AML-193 (cell line): ENCODE measurements at regions not wholly inside any gene's neighbourhood (a gene's known extent, or its start where the extent isn't known, plus 50 kb on each side); places are given as distances from the start of the nearest gene placed in this dataset.
"Not testable (repeated sequence)": the region's sequence is repeated elsewhere in the genome, so short reads cannot be mapped to it uniquely, and the experiment has no call there.

Experiments
- DNase-seq, 2 experiments: peaks; one replicate each; lab custom pipeline; 2025; lab: John Stamatoyannopoulos, UW

DNA sequence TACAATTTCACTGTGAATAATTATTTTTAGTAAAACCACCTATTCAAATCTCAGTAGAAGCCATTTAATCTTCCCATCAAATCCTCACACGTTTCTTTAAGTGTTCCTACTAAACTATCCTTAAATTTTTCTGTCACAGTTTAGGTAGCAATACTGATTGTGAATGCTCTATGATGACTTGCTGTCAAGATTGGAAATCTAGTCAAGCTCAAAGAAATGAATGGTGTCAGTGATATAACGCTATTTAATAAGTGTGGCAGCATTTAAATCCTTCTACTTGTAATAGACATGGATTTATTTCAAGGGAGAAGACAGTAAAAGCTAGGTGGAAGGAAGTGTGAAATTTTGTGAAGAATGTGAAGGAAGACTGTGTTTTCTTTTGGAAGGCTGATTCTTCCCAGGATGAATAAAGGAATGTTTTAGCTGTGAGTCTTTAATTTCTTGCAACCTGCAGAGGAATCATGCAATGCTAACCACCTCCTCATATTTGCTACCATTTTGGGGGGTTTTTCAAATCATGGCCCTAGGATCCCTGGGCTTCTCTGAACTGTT is 936.7 kb upstream of the NEGR1 start:
- no peak for DNase-seq

- DNase-seq = no peak
Observed at GRCh38 chr1:73205294-73205973, 923.1 kb upstream of the NEGR1 start.

- no peak for DNase-seq
Observed at GRCh38 chr1:73197972-73198371, 915.6 kb upstream of the NEGR1 start.

DNA sequence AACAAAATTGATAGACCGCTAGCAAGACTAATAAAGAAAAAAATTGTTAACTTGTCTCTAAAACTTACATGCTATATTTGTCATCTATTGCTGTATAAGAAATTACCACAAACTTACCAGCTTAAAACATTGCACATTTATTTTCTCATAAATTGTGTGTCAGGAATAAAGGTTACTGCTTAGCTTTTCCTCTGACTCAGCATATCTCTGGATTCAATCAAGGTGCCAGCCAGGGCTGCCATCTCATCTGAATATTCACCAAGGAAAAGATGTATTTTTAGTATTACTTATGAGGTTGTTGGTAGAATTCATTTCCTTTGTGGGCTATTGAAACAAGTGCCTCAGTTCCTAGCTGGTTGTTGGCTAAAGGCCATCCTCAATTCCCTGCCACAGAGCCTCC is 912.6 kb upstream of the NEGR1 start:
- DNase-seq = no peak

DNA sequence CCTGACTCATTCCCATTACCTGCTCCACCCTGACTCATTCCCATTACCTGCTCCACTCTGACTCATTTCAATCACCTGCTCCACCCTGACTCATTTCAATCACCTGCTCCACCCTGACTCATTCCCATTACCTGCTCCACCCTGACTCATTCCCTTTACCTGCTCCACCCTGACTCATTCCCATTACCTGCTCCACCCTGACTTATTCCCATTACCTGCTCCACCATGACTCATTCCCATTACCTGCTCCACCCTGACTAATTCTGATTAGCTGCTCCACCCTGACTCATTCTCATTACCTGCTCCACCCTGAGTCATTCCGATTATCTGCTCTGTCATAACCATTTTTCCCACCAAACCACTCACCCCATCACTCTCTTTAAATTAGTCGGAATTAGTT is 901.2 kb upstream of the NEGR1 start:
- not testable (repeated sequence) for DNase-seq

GRCh38 chr1:73181190-73181540 is 898.8 kb upstream of the NEGR1 start:
- no peak for DNase-seq

GRCh38 chr1:73180397-73181189 is 898.3 kb upstream of the NEGR1 start:
- no peak for DNase-seq

GRCh38 chr1:73176902-73177301 is 894.6 kb upstream of the NEGR1 start:
- DNase-seq = no peak

DNA sequence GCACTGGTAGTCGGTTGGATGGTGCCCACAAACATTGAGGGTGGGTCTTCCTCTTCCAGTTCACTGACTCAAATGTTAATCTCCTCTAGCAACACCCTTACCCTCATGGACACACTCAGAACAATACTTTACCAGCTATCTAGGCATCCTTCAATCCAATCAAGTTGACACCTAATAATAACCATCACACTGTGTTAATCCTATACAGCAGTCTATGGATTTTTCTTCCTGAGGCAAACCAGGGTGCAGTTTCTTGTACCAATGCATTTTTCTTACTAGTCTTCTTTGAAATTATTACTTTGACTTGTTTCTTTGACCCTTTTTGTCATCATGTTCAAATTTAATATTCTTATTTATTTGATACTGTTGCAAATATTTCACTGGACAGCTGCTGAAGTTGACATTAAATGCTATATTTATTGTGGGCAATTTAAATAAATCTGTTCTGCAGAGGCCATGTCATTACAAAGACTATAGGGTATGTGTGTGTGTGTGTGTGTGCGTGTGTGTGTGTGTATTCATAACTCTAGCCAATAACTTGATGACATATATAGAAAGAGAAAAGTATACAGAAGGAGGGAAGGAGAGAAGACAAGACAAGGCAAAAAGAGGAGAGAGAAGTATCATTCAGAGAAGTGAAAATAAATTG is 884.8 kb upstream of the NEGR1 start:
- DNase-seq = no peak

DNA sequence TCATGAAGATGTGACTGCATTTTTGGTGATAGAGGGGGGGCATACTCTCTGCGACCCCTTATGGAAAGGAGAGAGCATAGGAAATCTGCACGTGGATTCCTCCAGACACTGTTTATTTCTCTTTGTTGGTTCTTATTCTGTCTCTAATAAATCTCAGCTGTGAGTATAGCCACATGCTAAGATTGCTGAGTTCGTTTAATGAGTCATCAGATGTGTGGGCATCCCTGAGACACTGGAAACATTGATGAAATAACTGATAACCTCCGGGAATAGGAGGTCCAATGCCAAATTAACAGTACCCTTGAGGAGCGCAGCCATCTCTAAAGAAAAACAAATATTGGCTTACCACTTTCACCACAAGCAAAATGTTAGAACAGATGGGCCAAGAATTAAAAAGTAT is 880.2 kb upstream of the NEGR1 start:
- no peak for DNase-seq

- DNase-seq = no peak
Observed at GRCh38 chr1:73161418-73161817, 879.1 kb upstream of the NEGR1 start.

GRCh38 chr1:73160759-73161158 is 878.4 kb upstream of the NEGR1 start:
- no peak for DNase-seq

GRCh38 chr1:73144311-73144710 is 862.0 kb upstream of the NEGR1 start:
- DNase-seq = no peak

DNA sequence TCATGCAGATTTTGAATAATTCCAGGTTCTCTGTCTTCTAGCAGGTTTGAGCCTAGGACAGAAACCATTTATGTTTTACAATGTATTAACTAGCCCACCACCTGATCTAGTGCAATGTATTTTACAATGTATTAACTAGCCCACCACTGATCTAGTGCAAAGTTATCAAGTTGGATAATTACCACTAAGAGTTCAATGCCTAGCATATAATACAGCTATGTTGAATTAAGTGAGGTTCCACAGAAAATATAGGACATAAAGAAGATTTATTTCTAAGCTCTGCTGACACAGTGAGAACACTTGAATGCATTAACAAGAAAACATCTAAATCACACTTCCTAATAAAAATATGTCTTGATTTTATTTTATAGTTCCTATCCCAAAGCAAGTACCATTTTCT is 854.6 kb upstream of the NEGR1 start:
- DNase-seq = no peak

- DNase-seq = no peak
Observed at GRCh38 chr1:73106931-73107330, 824.6 kb upstream of the NEGR1 start.

- DNase-seq = no peak
Observed at GRCh38 chr1:73105755-73106154, 823.4 kb upstream of the NEGR1 start.

DNA sequence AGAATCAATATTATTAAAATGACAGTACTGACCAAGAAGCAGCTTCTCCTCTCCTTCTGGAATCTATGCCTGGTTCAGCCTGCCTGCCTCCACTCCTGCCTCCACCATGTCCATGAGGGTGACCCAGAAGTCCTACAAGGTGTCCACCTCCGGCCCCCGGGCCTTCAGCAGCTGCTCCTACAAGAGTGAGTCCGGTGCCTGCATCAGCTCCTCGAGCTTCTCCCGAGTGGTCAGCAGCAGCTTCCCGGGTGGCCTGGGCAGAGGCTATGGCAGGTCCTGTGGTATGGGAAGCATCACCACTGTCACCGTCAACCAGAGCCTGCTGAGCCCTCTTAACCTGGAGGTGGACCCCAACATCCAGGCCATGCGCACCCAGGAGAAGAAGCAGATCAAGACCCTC is 822.4 kb upstream of the NEGR1 start:
- DNase-seq = no peak

DNA sequence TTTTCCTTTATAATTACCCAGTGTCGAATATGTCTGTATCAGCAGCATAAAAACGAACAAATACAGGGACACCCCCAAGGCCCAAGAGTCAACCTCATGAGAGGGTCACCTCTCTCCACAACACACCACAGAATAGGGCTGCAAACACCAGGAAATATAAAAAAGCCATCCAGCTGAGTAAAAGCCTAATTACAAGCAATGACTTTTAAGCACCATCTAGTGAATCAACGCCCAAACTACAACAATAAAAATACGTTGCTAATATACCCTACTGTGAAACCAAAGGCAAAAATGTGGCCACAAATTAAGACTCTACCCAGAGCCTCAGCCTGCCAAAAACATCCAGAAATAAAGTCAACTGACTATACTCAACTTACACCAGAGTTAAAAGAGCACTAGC is 817.9 kb upstream of the NEGR1 start:
- DNase-seq = peak in 1 of 2 experiments; percentile 1

DNA sequence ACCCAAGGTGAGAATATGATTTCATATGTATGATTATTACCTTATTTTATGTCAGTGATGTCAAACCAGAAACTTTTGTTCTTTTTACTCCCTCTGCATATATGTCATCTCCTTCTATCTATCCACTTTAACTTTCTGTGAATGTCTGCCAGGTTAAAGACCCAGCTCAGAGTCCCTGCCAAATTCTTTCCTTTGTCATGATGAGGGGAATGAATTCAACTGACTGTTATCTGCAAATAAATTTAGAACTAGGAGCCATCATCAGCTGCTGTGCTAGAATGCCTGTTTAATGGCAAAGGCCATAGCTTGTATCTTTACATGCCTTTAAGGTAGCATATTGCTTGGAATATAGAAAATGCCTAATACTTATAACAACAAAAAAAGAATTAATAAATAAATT is 815.6 kb upstream of the NEGR1 start:
- no peak for DNase-seq

DNA sequence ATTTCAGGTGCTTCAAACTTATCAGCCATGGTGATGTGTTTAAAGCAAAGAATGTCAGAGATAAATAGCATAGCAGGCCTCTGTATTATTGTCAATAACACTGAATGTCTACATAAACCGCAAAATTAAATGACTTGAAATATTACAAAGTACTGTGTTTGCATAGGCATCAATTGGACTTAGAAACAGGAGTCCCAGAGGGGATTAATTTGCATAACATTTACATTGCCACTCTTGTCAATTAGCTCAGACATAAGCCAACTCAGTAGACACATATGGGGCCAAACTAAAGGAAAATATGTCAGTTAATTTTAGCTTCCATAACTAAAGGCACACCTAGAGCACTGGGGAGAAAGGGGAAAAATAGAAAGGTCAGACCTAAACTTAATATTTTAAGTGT is 814.5 kb upstream of the NEGR1 start:
- DNase-seq = no peak

DNA sequence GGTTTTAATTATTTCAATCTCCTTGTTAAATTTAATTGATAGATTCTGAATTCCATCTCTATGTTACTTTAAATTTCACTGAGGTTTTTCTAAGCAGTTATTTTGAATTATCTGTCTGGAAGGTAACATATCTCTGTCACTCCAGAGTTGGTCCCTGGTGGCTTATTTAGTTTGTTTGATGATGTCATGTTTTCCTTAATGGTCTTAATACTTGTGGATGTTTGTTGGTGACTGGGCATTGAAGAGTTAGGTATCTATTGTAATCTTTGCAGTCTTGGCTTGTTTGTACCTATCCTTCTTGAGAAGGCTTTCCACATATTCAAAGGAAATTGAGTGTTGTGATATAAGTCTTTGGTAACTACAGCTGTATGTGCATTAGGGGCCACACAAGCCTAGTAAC is 810.0 kb upstream of the NEGR1 start:
- no peak for DNase-seq

- no peak for DNase-seq
Observed at GRCh38 chr1:73066866-73067265, 784.5 kb upstream of the NEGR1 start.
